CD4-positive, alpha-beta T cell (primary cell): ENCODE measurements at regions not wholly inside any gene's neighbourhood (a gene's known extent, or its start where the extent isn't known, plus 50 kb on each side); places are given as distances from the start of the nearest gene placed in this dataset.

Experiments
- ATAC-seq: fragments of 200-7000 bp; cut with Tn5 transposase; one replicate; pipeline ENCODE4 v1.10.0; 2022; ENCODE audit warnings: mild to moderate bottlenecking; ENCODE audit not compliant: poor library complexity
- CTCF ChIA-PET: fragments of 350-600 bp; sonication (Branson Sonifier 250); formaldehyde crosslinking; loops from one replicate; lab custom pipeline; 2021; ENCODE audit warnings: antibody characterized with exemption, inconsistent platforms; lab: Charles Lee
- POLR2A ChIA-PET: fragments of 350-600 bp; sonication (Branson Sonifier 250); formaldehyde crosslinking; loops from one replicate; lab custom pipeline; 2021; ENCODE audit warnings: antibody characterized with exemption, inconsistent platforms; lab: Charles Lee
- DNase-seq, 14 experiments: peaks; one replicate each; pipeline ENCODE4 v3.0.0-alpha.2; 2013 to 2020; ENCODE audit warnings: mixed read lengths in 2 of 14
- H3K27ac ChIP-seq, 2 donors: one replicate each; pipeline versions ENCODE4 v1.5.1 to v1.7.0; 2013; ENCODE audit warnings: low read length in 2 of 2, low read depth in 1 of 2, mild to moderate bottlenecking in 1 of 2
- H3K27me3 ChIP-seq, 2 experiments: 1 replicate in 1 of 2; 2 replicates in 1 of 2; pipeline versions ENCODE4 v1.6.1 to v1.7.0; 2013; ENCODE audit warnings: low read length in 2 of 2, control low read depth in 1 of 2, mild to moderate bottlenecking in 1 of 2, moderate library complexity in 1 of 2; ENCODE audit not compliant: insufficient read depth in 2 of 2, control insufficient read depth in 1 of 2
- H3K36me3 ChIP-seq: one replicate; pipeline ENCODE4 v1.6.1; 2013; ENCODE audit warnings: low read length, control low read depth; ENCODE audit not compliant: insufficient read depth
- H3K4me1 ChIP-seq: one replicate; pipeline ENCODE4 v1.6.1; 2013; ENCODE audit warnings: low read length, control low read depth; ENCODE audit not compliant: insufficient read depth
- H3K4me3 ChIP-seq: one replicate; pipeline ENCODE4 v1.5.1; 2013; ENCODE audit warnings: mild to moderate bottlenecking, low read length, moderate library complexity
- H3K9me3 ChIP-seq, 2 experiments: 1 replicate in 1 of 2; 2 replicates in 1 of 2; pipeline versions ENCODE4 v1.6.1 to v1.7.0; 2013; ENCODE audit warnings: low read length in 2 of 2, mild to moderate bottlenecking in 2 of 2, control low read depth in 1 of 2, moderate library complexity in 1 of 2; ENCODE audit not compliant: control insufficient read depth in 1 of 2, insufficient read depth in 1 of 2
- H3K27ac Mint-ChIP-seq: one replicate; pipeline ENCODE4 v1.8.0; 2020; ENCODE audit warnings: mixed read lengths
- H3K27me3 Mint-ChIP-seq: one replicate; pipeline ENCODE4 v1.8.0; 2021; ENCODE audit warnings: mixed read lengths
- H3K36me3 Mint-ChIP-seq: one replicate; pipeline ENCODE4 v1.8.0; 2021; ENCODE audit warnings: low read depth, mixed read lengths
- H3K4me1 Mint-ChIP-seq: one replicate; pipeline ENCODE4 v1.8.0; 2021; ENCODE audit warnings: low read depth, mixed read lengths
- H3K4me3 Mint-ChIP-seq: one replicate; pipeline ENCODE4 v1.8.0; 2020; ENCODE audit warnings: mild to moderate bottlenecking, mixed read lengths
- H3K9me3 Mint-ChIP-seq: one replicate; pipeline ENCODE4 v1.8.0; 2020; ENCODE audit warnings: mixed read lengths
- intact Hi-C, 2 experiments: fragments of 100-400 bp; cut with DNase I in 1 of 2; cut with micrococcal nuclease in 1 of 2; formaldehyde crosslinking; loops; one replicate each; pipeline versions ENCODE4 v1.15.1 to v1.9.0; 2023 to 2025; cut with DNase I, micrococcal nuclease
- TF ChIP-seq, protein P1 (sequence below): fragments of 200-600 bp; IDR thresholded peaks from one replicate; pipeline ENCODE4 v1.8.0; 2022; ENCODE audit warnings: antibody characterized with exemption, mild to moderate bottlenecking

DNA sequence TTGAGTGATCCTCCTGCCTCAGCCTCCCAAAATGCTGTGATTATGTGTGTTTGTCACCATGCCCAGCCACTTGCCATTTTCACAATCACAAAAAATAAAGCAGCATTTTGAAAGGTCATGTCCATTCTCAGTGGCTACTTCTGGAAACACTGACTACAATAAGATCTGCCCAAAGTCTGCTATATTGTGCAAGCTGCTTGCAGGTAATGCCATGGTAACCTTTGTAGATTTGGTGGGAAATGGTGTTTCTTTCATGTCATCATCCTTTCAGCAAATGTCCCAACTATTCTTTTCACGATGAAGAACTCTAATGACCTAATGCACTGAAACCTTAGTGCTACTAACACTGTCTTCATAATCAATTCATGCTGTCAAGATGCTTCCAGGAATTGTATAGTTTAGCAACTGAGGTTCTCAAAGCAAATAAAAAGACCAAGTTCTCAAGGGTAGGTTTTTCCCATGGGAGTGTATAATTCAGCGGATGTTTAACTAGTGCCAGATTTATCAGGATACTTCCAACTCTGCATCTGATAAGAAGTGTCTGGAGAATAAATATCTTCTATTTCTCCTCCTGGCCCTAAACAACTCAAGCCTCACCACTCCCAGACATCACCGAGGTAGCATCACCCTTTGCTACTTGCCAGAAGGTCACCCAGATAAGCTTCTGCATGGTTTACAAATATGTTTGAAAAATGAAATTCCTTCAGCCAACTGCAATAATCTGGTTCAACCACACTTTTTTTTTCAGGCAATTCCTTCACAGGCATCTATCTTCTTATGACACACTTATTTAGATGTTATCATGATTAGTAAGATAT, 132.0 kb upstream of the ZC3H11B start:
- DNase-seq (no peak), ATAC-seq (no peak)
- intact Hi-C loops: no loop called here
- POLR2A ChIA-PET: no interaction called here
- Histone ChIP-seq H3K36me3 (no peaks in the 10 kb centered on the region), H3K4me3 (no peak overlapping the region), H3K4me1 (no peaks in the 10 kb centered on the region), H3K27me3 (no peaks in the 10 kb centered on the region), H3K9me3 (no peaks in the 10 kb centered on the region), H3K27ac (no peak overlapping the region)
- Mint-ChIP-seq H3K4me1 (no peaks in the 10 kb centered on the region), H3K4me3 (no peak overlapping the region), H3K27me3 (no peaks in the 10 kb centered on the region), H3K27ac (no peak overlapping the region), H3K9me3 (peaks cover 2% of the 10 kb centered on the region), H3K36me3 (no peaks in the 10 kb centered on the region)
- CTCF ChIA-PET: no interaction called here
- TF ChIP-seq, protein P1, sequence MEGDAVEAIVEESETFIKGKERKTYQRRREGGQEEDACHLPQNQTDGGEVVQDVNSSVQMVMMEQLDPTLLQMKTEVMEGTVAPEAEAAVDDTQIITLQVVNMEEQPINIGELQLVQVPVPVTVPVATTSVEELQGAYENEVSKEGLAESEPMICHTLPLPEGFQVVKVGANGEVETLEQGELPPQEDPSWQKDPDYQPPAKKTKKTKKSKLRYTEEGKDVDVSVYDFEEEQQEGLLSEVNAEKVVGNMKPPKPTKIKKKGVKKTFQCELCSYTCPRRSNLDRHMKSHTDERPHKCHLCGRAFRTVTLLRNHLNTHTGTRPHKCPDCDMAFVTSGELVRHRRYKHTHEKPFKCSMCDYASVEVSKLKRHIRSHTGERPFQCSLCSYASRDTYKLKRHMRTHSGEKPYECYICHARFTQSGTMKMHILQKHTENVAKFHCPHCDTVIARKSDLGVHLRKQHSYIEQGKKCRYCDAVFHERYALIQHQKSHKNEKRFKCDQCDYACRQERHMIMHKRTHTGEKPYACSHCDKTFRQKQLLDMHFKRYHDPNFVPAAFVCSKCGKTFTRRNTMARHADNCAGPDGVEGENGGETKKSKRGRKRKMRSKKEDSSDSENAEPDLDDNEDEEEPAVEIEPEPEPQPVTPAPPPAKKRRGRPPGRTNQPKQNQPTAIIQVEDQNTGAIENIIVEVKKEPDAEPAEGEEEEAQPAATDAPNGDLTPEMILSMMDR: no peak

GRCh38 chr1:219741011-219741970, 128.4 kb upstream of the ZC3H11B start:
- H3K36me3 Mint-ChIP-seq: no peaks in the 10 kb centered on the region
- no peak overlapping the region for H3K27ac Mint-ChIP-seq
- Histone ChIP-seq H3K9me3 (no peaks in the 10 kb centered on the region), H3K36me3 (no peaks in the 10 kb centered on the region), H3K27ac (no peak overlapping the region), H3K4me1 (no peaks in the 10 kb centered on the region), H3K27me3 (no peaks in the 10 kb centered on the region), H3K4me3 (no peak overlapping the region)
- no peak for ATAC-seq
- TF ChIP-seq, protein P1: no peak
- H3K4me3 Mint-ChIP-seq: no peak overlapping the region
- intact Hi-C loops: no loop called here
- peaks cover 2% of the 10 kb centered on the region for H3K9me3 Mint-ChIP-seq
- ChIA-PET POLR2A (no interaction called here), CTCF (no interaction called here)
- DNase-seq: no peak
- H3K27me3 Mint-ChIP-seq: no peaks in the 10 kb centered on the region
- H3K4me1 Mint-ChIP-seq: no peaks in the 10 kb centered on the region

- no peaks in the 10 kb centered on the region for H3K9me3 ChIP-seq
- ChIA-PET POLR2A (no interaction called here), CTCF (no interaction called here)
- Mint-ChIP-seq H3K4me1 (no peaks in the 10 kb centered on the region), H3K4me3 (no peak overlapping the region), H3K9me3 (peaks cover 8% of the 10 kb centered on the region), H3K27ac (no peak overlapping the region), H3K36me3 (no peaks in the 10 kb centered on the region), H3K27me3 (no peaks in the 10 kb centered on the region)
- no peaks in the 10 kb centered on the region for H3K36me3 ChIP-seq
- ATAC-seq (no peak), DNase-seq (no peak)
- H3K27me3 ChIP-seq: no peaks in the 10 kb centered on the region
- no peaks in the 10 kb centered on the region for H3K4me1 ChIP-seq
- TF ChIP-seq, protein P1: no peak
- no peak overlapping the region for H3K27ac ChIP-seq
- intact Hi-C loops: no loop called here
- no peak overlapping the region for H3K4me3 ChIP-seq
These were observed 120.7 kb upstream of the ZC3H11B start for GRCh38 chr1:219733511-219734174.
